DOHH2 (cell line): ENCODE measurements at regions not wholly inside any gene's neighbourhood (a gene's known extent, or its start where the extent isn't known, plus 50 kb on each side); places are given as distances from the start of the nearest gene placed in this dataset.

Experiments used
- H3F3A ChIP-seq: fragments of 200-600 bp; sonication (generic), shearing (Covaris generic); 2 replicates; pipeline ENCODE4 v1.6.0; 2016; ENCODE audit warnings: antibody characterized with exemption, mild to moderate bottlenecking; ENCODE audit not compliant: control insufficient read depth, insufficient read depth
- H3K27ac ChIP-seq: fragments of 200-600 bp; sonication (generic); 2 replicates; pipeline ENCODE4 v1.5.1; 2014; ENCODE audit warnings: low read depth, mild to moderate bottlenecking, low read length, moderate library complexity
- H3K27me3 ChIP-seq: fragments of 200-600 bp; sonication (generic); 2 replicates; pipeline ENCODE4 v1.6.1; 2014; ENCODE audit warnings: mild to moderate bottlenecking, low read length, mixed read lengths; ENCODE audit not compliant: control insufficient read depth
- H3K36me3 ChIP-seq: fragments of 200-600 bp; sonication (generic); 2 replicates; pipeline ENCODE4 v1.6.1; 2014; ENCODE audit warnings: mild to moderate bottlenecking, low read length, moderate library complexity, mixed read lengths; ENCODE audit not compliant: control insufficient read depth
- H3K4me1 ChIP-seq: fragments of 200-600 bp; sonication (generic); 2 replicates; pipeline ENCODE4 v1.6.1; 2014; ENCODE audit warnings: mild to moderate bottlenecking, low read length, mixed read lengths; ENCODE audit not compliant: control insufficient read depth
- H3K4me2 ChIP-seq: fragments of 200-600 bp; sonication (generic); 2 replicates; pipeline ENCODE4 v1.6.0; 2014; ENCODE audit warnings: mild to moderate bottlenecking, low read length, moderate library complexity
- H3K4me3 ChIP-seq: fragments of 200-600 bp; sonication (generic); 2 replicates; pipeline ENCODE4 v1.5.1; 2014; ENCODE audit warnings: mild to moderate bottlenecking, low read length, mixed read lengths
- H3K79me2 ChIP-seq: fragments of 200-600 bp; sonication (generic); 2 replicates; pipeline ENCODE4 v1.6.1; 2014; ENCODE audit warnings: mild to moderate bottlenecking, low read length, mixed read lengths; ENCODE audit not compliant: control insufficient read depth
- H3K9me2 ChIP-seq: fragments of 200-600 bp; sonication (generic); replicated peaks from 2 replicates; pipeline ENCODE4 v1.6.1; 2014; ENCODE audit warnings: mild to moderate bottlenecking, low read length, mixed read lengths; ENCODE audit not compliant: control insufficient read depth
- H3K9me3 ChIP-seq: fragments of 200-600 bp; sonication (generic); 2 replicates; pipeline ENCODE4 v1.6.1; 2014; ENCODE audit warnings: antibody characterized with exemption, low read length, mixed read lengths; ENCODE audit not compliant: control insufficient read depth, insufficient read depth
- H4K20me1 ChIP-seq: fragments of 200-600 bp; sonication (generic); 2 replicates; pipeline ENCODE4 v1.6.0; 2014; ENCODE audit warnings: low read depth, mild to moderate bottlenecking, antibody characterized with exemption, low read length, moderate library complexity; ENCODE audit not compliant: control insufficient read depth, insufficient read depth
- EZH2phosphoT487 ChIP-seq: fragments of 200-600 bp; sonication (generic); IDR thresholded peaks from 2 replicates; pipeline ENCODE4 v1.6.1; 2017; ENCODE audit warnings: borderline replicate concordance, mild to moderate bottlenecking, antibody characterized with exemption, low read length, moderate library complexity, mixed read lengths
- TF ChIP-seq, protein P1 (sequence below): fragments of 200-600 bp; sonication (generic); IDR thresholded peaks from one replicate; pipeline ENCODE4 v1.5.1; 2014; ENCODE audit warnings: antibody characterized with exemption, mild to moderate bottlenecking, low read depth, low read length; ENCODE audit not compliant: poor library complexity, severe bottlenecking

DNA sequence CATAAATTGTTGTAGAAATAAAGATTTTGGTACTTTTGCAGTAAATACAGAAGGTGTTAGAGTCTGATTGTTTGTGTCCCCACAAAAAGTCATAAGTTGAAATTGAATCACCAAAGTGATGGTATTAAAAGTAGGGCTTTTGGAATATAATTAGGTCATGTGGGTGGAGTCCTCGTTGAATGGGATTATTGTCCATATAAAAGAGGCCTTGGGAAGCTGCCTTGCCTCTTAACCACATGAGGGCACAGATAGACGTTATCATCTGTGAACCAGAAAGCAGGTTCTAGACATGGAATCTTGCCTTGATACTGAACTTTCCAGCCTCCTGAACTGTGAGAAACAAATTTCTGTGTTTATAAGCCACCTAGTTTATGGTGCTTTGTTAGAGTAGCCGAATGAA lies 186.8 kb downstream of the PRR20E start:
- H3K27ac ChIP-seq: no peak overlapping the region
- H3K4me3 ChIP-seq: no peak overlapping the region
- no peaks in the 10 kb centered on the region for H3K79me2 ChIP-seq
- H4K20me1 ChIP-seq: no peaks in the 10 kb centered on the region
- H3K4me2 ChIP-seq: no peak overlapping the region
- TF ChIP-seq EZH2phosphoT487: no peak
- TF ChIP-seq, protein P1, sequence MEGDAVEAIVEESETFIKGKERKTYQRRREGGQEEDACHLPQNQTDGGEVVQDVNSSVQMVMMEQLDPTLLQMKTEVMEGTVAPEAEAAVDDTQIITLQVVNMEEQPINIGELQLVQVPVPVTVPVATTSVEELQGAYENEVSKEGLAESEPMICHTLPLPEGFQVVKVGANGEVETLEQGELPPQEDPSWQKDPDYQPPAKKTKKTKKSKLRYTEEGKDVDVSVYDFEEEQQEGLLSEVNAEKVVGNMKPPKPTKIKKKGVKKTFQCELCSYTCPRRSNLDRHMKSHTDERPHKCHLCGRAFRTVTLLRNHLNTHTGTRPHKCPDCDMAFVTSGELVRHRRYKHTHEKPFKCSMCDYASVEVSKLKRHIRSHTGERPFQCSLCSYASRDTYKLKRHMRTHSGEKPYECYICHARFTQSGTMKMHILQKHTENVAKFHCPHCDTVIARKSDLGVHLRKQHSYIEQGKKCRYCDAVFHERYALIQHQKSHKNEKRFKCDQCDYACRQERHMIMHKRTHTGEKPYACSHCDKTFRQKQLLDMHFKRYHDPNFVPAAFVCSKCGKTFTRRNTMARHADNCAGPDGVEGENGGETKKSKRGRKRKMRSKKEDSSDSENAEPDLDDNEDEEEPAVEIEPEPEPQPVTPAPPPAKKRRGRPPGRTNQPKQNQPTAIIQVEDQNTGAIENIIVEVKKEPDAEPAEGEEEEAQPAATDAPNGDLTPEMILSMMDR: no peak
- no peaks in the 10 kb centered on the region for H3K4me1 ChIP-seq
- no peaks in the 10 kb centered on the region for H3K27me3 ChIP-seq
- H3K9me3 ChIP-seq: no peaks in the 10 kb centered on the region
- no peaks in the 10 kb centered on the region for H3K9me2 ChIP-seq
- H3K36me3 ChIP-seq: no peaks in the 10 kb centered on the region
- no peaks in the 10 kb centered on the region for H3F3A ChIP-seq

DNA sequence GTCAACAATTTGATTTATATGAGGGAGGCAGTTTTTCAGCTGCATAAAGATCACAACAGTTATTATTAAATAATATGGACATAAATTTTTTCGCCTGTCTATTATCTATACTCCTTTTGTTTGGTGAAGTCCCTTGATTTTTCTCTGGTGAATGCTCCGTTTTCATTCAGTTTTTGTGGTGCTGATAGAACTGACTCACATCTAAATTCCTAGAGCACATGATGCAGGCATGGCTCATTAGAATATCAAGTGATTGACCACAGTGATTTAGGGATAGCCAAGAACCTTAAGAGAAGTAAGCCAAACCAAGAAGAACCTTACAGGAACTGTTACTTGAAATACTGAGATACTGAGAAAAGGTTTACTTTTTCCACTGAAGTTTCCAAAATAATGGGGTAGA lies 208.9 kb downstream of the PRR20E start:
- H4K20me1 ChIP-seq: no peaks in the 10 kb centered on the region
- H3K9me2 ChIP-seq: no peaks in the 10 kb centered on the region
- TF ChIP-seq EZH2phosphoT487: no peak
- TF ChIP-seq, protein P1: no peak
- H3K27ac ChIP-seq: no peak overlapping the region
- no peaks in the 10 kb centered on the region for H3K9me3 ChIP-seq
- H3K27me3 ChIP-seq: no peaks in the 10 kb centered on the region
- H3K36me3 ChIP-seq: no peaks in the 10 kb centered on the region
- no peak overlapping the region for H3K4me3 ChIP-seq
- no peak overlapping the region for H3K4me2 ChIP-seq
- H3F3A ChIP-seq: no peaks in the 10 kb centered on the region
- no peaks in the 10 kb centered on the region for H3K4me1 ChIP-seq
- no peaks in the 10 kb centered on the region for H3K79me2 ChIP-seq

DNA sequence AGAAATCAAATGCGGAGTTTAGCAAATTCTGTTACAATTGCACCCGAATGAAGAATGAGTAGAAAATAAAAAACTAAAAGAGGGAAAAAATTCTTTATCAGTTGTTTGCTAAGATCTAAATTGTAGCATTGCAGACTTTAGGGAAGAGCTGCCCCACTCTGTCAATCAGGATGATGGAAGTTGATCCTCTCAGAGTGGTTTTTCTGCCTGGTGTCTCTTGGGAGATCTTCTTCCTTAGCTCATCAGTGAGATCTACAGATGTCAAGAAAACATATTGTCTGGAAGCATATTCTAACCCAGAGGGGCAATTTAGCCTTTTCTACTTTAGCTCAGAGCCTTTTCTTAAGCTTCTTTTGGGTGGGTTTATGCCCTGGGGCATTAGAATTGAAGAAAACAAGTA lies 223.2 kb upstream of the PCDH17 start:
- H3K27ac ChIP-seq: no peak overlapping the region
- H3K4me1 ChIP-seq: no peaks in the 10 kb centered on the region
- H3K4me3 ChIP-seq: no peak overlapping the region
- H3K27me3 ChIP-seq: no peaks in the 10 kb centered on the region
- no peaks in the 10 kb centered on the region for H3K36me3 ChIP-seq
- no peaks in the 10 kb centered on the region; the same call in 1 of the 2 replicates for H3K9me3 ChIP-seq
- H3K9me2 ChIP-seq: no peaks in the 10 kb centered on the region
- no peaks in the 10 kb centered on the region for H3K79me2 ChIP-seq
- TF ChIP-seq, protein P1: no peak
- no peak for TF ChIP-seq EZH2phosphoT487
- H3K4me2 ChIP-seq: no peak overlapping the region
- no peaks in the 10 kb centered on the region for H4K20me1 ChIP-seq
- no peaks in the 10 kb centered on the region for H3F3A ChIP-seq

DNA sequence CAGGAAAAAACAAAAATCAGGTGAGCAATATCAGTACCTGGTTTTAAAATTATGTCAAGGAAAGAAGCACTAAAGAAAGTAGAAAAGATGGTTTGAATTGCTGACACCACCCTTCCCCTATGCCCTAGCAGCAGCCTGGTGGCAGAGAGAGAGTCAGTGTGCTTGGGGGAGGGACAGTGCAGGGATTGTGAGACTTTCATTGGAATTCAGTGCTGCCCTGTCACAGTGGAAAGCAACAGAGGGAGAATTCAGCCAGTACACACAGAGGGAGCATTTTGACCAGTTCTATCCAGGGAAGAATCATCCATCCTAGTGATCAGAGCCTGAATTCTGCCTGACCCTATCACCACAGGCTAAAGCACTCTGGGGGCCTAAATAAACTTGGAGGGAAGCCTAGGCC lies 222.4 kb upstream of the PCDH17 start:
- no peak overlapping the region for H3K27ac ChIP-seq
- no peak overlapping the region for H3K4me2 ChIP-seq
- no peak overlapping the region for H3K4me3 ChIP-seq
- H3K9me3 ChIP-seq: no peaks in the 10 kb centered on the region; the same call in 1 of the 2 replicates
- TF ChIP-seq, protein P1: no peak
- no peak for TF ChIP-seq EZH2phosphoT487
- no peaks in the 10 kb centered on the region for H3K9me2 ChIP-seq
- no peaks in the 10 kb centered on the region for H3K79me2 ChIP-seq
- no peaks in the 10 kb centered on the region for H3K4me1 ChIP-seq
- no peaks in the 10 kb centered on the region for H3F3A ChIP-seq
- no peaks in the 10 kb centered on the region for H3K36me3 ChIP-seq
- no peaks in the 10 kb centered on the region for H3K27me3 ChIP-seq
- H4K20me1 ChIP-seq: no peaks in the 10 kb centered on the region
